ENCODE measurements at regions not wholly inside any gene's neighbourhood (a gene's known extent, or its start where the extent isn't known, plus 50 kb on each side); places are given as distances from the start of the nearest gene placed in this dataset.

DNA sequence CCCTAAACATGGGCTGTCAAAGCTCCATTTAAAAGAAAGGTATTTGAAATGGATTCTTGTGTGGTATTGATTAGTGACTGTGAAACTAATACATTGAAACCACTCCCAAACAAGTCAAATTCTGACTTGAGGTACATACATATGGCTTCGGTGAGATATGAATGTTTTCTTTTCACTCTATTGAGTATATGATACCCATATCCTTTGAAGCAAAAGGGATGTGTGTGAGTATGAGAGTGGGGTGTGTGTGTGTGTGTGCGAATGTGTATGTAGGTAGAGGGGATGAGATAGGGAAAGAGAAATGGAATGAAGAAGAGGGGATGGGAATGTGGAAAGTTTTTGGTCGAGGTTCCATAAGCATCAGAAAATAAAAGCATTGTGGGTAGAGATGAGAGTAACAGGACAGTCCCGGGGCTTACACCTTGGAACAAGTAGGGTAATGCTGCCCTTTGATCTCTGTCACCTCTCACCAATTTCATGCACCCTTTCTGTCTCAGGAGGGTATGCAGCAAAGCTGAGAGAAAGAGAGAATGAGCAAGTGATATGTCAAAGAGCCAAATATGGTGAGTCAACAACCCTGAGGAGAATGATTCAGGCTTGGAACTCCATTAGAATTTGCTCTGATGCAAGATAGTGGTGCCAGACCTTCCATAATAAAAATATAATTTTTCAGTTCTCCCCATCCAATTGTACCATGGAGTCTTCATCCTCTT, 64.0 kb upstream of the ZEB2 start:
- no peak overlapping the region for H3K4me3 ChIP-seq (ENCODE audit: low read depth, low read length)
- TF ChIP-seq, protein P1, sequence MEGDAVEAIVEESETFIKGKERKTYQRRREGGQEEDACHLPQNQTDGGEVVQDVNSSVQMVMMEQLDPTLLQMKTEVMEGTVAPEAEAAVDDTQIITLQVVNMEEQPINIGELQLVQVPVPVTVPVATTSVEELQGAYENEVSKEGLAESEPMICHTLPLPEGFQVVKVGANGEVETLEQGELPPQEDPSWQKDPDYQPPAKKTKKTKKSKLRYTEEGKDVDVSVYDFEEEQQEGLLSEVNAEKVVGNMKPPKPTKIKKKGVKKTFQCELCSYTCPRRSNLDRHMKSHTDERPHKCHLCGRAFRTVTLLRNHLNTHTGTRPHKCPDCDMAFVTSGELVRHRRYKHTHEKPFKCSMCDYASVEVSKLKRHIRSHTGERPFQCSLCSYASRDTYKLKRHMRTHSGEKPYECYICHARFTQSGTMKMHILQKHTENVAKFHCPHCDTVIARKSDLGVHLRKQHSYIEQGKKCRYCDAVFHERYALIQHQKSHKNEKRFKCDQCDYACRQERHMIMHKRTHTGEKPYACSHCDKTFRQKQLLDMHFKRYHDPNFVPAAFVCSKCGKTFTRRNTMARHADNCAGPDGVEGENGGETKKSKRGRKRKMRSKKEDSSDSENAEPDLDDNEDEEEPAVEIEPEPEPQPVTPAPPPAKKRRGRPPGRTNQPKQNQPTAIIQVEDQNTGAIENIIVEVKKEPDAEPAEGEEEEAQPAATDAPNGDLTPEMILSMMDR (IDR thresholded peaks at IDR 0.05) = no peak
- H2AFZ ChIP-seq = no peak overlapping the region
- H3K27me3 ChIP-seq (ENCODE audit: control insufficient read depth, insufficient read depth, low read length) = no peaks in the 10 kb centered on the region
- H3K4me1 ChIP-seq = no peaks in the 10 kb centered on the region
- H3K4me2 ChIP-seq (ENCODE audit: low read length) = no peak overlapping the region
- H3K27ac ChIP-seq = no peak overlapping the region
- no peaks in the 10 kb centered on the region for H3K79me2 ChIP-seq
- H3K36me3 ChIP-seq (ENCODE audit: control insufficient read depth, insufficient read depth, low read length) = no peaks in the 10 kb centered on the region
- no peak overlapping the region for H3K9ac ChIP-seq
- no peaks in the 10 kb centered on the region for H3K9me3 ChIP-seq (ENCODE audit: control insufficient read depth, low read length)

DNA sequence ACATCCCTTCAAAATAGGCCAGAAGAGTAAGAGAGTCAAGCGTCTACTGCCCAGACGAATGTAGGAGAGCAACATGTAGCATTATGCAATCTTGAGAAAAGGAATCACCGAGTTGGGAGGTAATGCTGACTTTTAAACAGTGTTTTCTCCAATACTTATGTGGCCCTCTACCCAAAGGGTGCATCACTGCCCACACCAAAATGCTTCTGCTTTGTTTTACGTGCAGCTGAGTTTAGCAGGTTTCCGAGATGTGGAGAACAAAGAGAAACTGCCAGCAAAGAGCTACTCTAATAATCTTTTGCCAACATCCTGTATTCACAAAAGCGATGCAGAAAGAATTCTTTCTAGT, 63.4 kb upstream of the ZEB2 start:
- H3K27me3 ChIP-seq (ENCODE audit: control insufficient read depth, insufficient read depth, low read length) = no peaks in the 10 kb centered on the region
- no peak overlapping the region for H3K4me3 ChIP-seq (ENCODE audit: low read depth, low read length)
- H3K9me3 ChIP-seq (ENCODE audit: control insufficient read depth, low read length) = no peaks in the 10 kb centered on the region
- no peak overlapping the region for H3K4me2 ChIP-seq (ENCODE audit: low read length)
- no peak overlapping the region for H2AFZ ChIP-seq
- no peaks in the 10 kb centered on the region for H3K79me2 ChIP-seq
- TF ChIP-seq, protein P1 (IDR thresholded peaks at IDR 0.05) = no peak
- H3K27ac ChIP-seq = no peak overlapping the region
- H3K36me3 ChIP-seq (ENCODE audit: control insufficient read depth, insufficient read depth, low read length) = no peaks in the 10 kb centered on the region
- H3K4me1 ChIP-seq = no peaks in the 10 kb centered on the region
- H3K9ac ChIP-seq = no peak overlapping the region

DNA sequence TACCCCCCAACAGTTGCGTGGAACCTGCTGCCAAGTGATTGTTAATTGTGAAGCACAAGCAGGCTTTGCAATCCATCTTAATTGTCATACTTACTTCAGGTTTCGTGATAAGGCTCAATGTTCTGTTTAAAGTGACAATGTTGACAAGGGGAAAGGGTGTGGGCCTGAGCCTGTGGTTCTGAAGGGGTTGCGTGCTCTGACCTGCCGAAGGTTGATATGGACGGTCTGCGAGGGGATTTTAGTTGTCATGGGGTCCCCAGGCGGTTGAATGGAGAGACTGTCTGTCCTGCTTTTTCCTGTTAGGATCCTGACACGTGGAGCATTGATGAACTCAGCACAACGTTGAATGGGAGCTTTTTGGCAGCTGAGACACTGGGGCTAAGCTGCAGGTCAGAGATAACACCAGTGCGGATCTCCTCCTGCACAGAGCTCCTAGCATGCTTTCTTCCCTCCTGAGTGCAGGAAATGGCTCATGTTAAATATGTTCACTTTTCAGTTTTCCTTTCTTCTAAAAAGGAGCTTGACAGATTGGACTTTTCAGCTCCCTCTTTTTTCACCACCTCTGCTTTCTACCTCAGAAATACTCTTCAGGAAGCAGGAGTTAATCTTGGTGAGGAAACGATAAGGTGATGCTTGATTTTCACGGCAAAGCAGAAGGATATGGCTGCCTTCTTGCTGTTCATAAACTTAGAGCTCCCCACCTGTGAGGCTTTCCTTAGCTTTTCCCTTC, 62.9 kb upstream of the ZEB2 start:
- H3K27ac ChIP-seq = no peak overlapping the region
- H2AFZ ChIP-seq = no peak overlapping the region
- H3K9me3 ChIP-seq (ENCODE audit: control insufficient read depth, low read length) = no peaks in the 10 kb centered on the region
- H3K27me3 ChIP-seq (ENCODE audit: control insufficient read depth, insufficient read depth, low read length) = no peaks in the 10 kb centered on the region
- no peak overlapping the region for H3K9ac ChIP-seq
- H3K36me3 ChIP-seq (ENCODE audit: control insufficient read depth, insufficient read depth, low read length) = no peaks in the 10 kb centered on the region
- H3K4me2 ChIP-seq (ENCODE audit: low read length) = no peak overlapping the region
- H3K4me3 ChIP-seq (ENCODE audit: low read depth, low read length) = no peak overlapping the region
- H3K4me1 ChIP-seq = no peaks in the 10 kb centered on the region
- TF ChIP-seq, protein P1 (IDR thresholded peaks at IDR 0.05) = no peak
- no peaks in the 10 kb centered on the region for H3K79me2 ChIP-seq

DNA sequence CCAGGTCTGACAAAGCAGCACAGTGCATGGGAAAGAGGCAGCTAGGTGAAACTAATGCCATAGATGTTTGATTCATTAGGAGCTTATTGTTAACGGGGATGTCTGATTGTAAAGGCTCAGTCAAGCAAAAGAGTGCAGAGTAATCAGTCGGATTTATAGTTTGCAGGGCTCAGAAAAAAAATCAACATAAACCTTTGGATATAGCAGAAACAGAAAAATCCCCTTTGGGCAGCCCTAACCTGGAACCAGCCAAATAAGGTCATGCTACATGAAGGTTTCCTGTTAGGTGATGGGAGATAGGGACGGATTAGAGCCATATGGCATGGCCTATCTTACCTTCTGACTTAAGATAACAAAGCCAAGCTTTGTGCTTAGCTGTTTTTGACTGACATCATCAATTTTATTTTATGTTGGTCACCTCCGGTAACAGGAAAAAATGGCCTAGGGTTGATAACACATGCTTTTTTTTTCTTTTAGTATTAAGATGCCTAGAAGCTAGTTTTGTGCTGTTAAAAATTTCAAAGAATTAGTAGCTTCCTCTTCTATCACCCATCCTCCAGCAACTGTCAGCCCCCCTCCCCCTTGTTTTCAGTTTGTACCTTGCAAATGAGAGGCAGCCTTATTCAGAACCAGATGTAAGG, 60.7 kb upstream of the ZEB2 start:
- Histone ChIP-seq H3K9me3 (ENCODE audit: control insufficient read depth, low read length) (no peaks in the 10 kb centered on the region), H3K4me2 (ENCODE audit: low read length) (no peak overlapping the region), H3K4me3 (ENCODE audit: low read depth, low read length) (no peak overlapping the region), H3K27ac (no peak overlapping the region), H3K27me3 (ENCODE audit: control insufficient read depth, insufficient read depth, low read length) (no peaks in the 10 kb centered on the region), H3K79me2 (no peaks in the 10 kb centered on the region), H2AFZ (peak overlapping the region; percentile 8), H3K4me1 (no peaks in the 10 kb centered on the region), H3K9ac (no peak overlapping the region), H3K36me3 (ENCODE audit: control insufficient read depth, insufficient read depth, low read length) (no peaks in the 10 kb centered on the region)
- TF ChIP-seq, protein P1 (IDR thresholded peaks at IDR 0.05) = no peak

All from parathyroid adenoma (tissue), 2 donors.